KMS-11 (cell line): ENCODE measurements at regions not wholly inside any gene's neighbourhood (a gene's known extent, or its start where the extent isn't known, plus 50 kb on each side); places are given as distances from the start of the nearest gene placed in this dataset.

Experiments used
- H2AFZ ChIP-seq: fragments of 200-600 bp; sonication (generic); 2 replicates; pipeline ENCODE4 v1.6.1; 2016; ENCODE audit warnings: antibody characterized with exemption, mixed run types, low read depth
- H3K27ac ChIP-seq: fragments of 200-600 bp; sonication (generic); 2 replicates; pipeline ENCODE4 v1.6.1; 2016; ENCODE audit warnings: mild to moderate bottlenecking, mixed run types
- H3K27me3 ChIP-seq: fragments of 200-600 bp; sonication (generic); 2 replicates; pipeline ENCODE4 v1.6.1; 2017; ENCODE audit warnings: mild to moderate bottlenecking, low read depth, mixed run types, moderate library complexity; ENCODE audit not compliant: insufficient read depth
- H3K36me3 ChIP-seq: fragments of 200-600 bp; sonication (generic); 2 replicates; pipeline ENCODE4 v1.6.1; 2017; ENCODE audit warnings: mild to moderate bottlenecking, mixed run types; ENCODE audit not compliant: insufficient read depth
- H3K4me1 ChIP-seq: fragments of 200-600 bp; sonication (generic); 2 replicates; pipeline ENCODE4 v1.6.1; 2016; ENCODE audit warnings: mild to moderate bottlenecking, low read depth, mixed run types; ENCODE audit not compliant: poor library complexity, severe bottlenecking
- H3K4me2 ChIP-seq: fragments of 200-600 bp; sonication (generic); 2 replicates; pipeline ENCODE4 v1.7.0; 2016; ENCODE audit warnings: mild to moderate bottlenecking, mixed run types
- H3K4me3 ChIP-seq: fragments of 200-600 bp; sonication (generic); IDR thresholded peaks from 2 replicates; pipeline ENCODE4 v1.6.1; 2017; ENCODE audit warnings: low read depth, low read length, mixed read lengths; ENCODE audit not compliant: insufficient read depth
- H3K79me2 ChIP-seq: fragments of 200-600 bp; sonication (generic); 2 replicates; pipeline ENCODE4 v1.6.1; 2016; ENCODE audit warnings: low read depth, mixed run types; ENCODE audit not compliant: insufficient read depth
- H3K9ac ChIP-seq: fragments of 200-600 bp; sonication (generic); 2 replicates; pipeline ENCODE4 v1.6.1; 2016; ENCODE audit warnings: mild to moderate bottlenecking, mixed run types
- H4K20me1 ChIP-seq: fragments of 200-600 bp; sonication (generic); 2 replicates; pipeline ENCODE4 v1.6.1; 2016; ENCODE audit warnings: mild to moderate bottlenecking, mixed run types; ENCODE audit not compliant: insufficient read depth
- CTCF ChIP-seq: fragments of 200-600 bp; sonication (generic); conservative IDR thresholded peaks from 2 replicates; pipeline ENCODE4 v1.6.1; 2017; ENCODE audit warnings: low read depth, mild to moderate bottlenecking, antibody characterized with exemption, low read length, moderate library complexity, mixed read lengths

GRCh38 chr4:170307182-170307581 is 217.4 kb upstream of the AADAT start:
- TF ChIP-seq CTCF = no peak
- Histone ChIP-seq H3K27ac (no peak overlapping the region), H3K9ac (no peak overlapping the region), H3K4me1 (no peaks in the 10 kb centered on the region), H2AFZ (no peak overlapping the region), H3K27me3 (no peaks in the 10 kb centered on the region), H3K79me2 (no peaks in the 10 kb centered on the region), H4K20me1 (no peaks in the 10 kb centered on the region), H3K4me3 (no peak overlapping the region), H3K36me3 (no peaks in the 10 kb centered on the region), H3K4me2 (no peak overlapping the region)

- no peaks in the 10 kb centered on the region for H3K36me3 ChIP-seq
These were observed 216.5 kb upstream of the AADAT start for GRCh38 chr4:170306208-170306607.

GRCh38 chr4:170305627-170306026 is 215.9 kb upstream of the AADAT start:
- no peak overlapping the region for H3K9ac ChIP-seq
- no peak overlapping the region for H2AFZ ChIP-seq
- H3K27ac ChIP-seq = no peak overlapping the region
- H3K4me2 ChIP-seq = no peak overlapping the region
- H4K20me1 ChIP-seq = no peaks in the 10 kb centered on the region
- no peaks in the 10 kb centered on the region for H3K79me2 ChIP-seq
- H3K27me3 ChIP-seq = no peaks in the 10 kb centered on the region
- no peak overlapping the region for H3K4me3 ChIP-seq
- no peaks in the 10 kb centered on the region for H3K36me3 ChIP-seq
- no peaks in the 10 kb centered on the region for H3K4me1 ChIP-seq
- no peak for TF ChIP-seq CTCF

More at GRCh38 chr4:170306208-170306607, 216.5 kb upstream of the AADAT start:
- Histone ChIP-seq H3K4me2 (no peak overlapping the region), H3K27me3 (no peaks in the 10 kb centered on the region), H3K27ac (no peak overlapping the region), H2AFZ (no peak overlapping the region), H3K4me3 (no peak overlapping the region), H3K9ac (no peak overlapping the region), H3K79me2 (no peaks in the 10 kb centered on the region), H3K4me1 (no peaks in the 10 kb centered on the region), H4K20me1 (no peaks in the 10 kb centered on the region)
- TF ChIP-seq CTCF = no peak

- no peaks in the 10 kb centered on the region for H3K27me3 ChIP-seq
These were observed 191.3 kb upstream of the AADAT start for GRCh38 chr4:170281027-170281426.

More at GRCh38 chr4:170281027-170281426, 191.3 kb upstream of the AADAT start:
- no peaks in the 10 kb centered on the region for H4K20me1 ChIP-seq
- H3K4me2 ChIP-seq = no peak overlapping the region
- H3K4me3 ChIP-seq = no peak overlapping the region
- no peak for TF ChIP-seq CTCF
- no peaks in the 10 kb centered on the region for H3K4me1 ChIP-seq
- no peak overlapping the region for H2AFZ ChIP-seq
- no peaks in the 10 kb centered on the region for H3K79me2 ChIP-seq
- H3K9ac ChIP-seq = no peak overlapping the region
- no peaks in the 10 kb centered on the region for H3K36me3 ChIP-seq
- H3K27ac ChIP-seq = no peak overlapping the region
